ENCODE measurements at regions not wholly inside any gene's neighbourhood (a gene's known extent, or its start where the extent isn't known, plus 50 kb on each side); places are given as distances from the start of the nearest gene placed in this dataset.

DNA sequence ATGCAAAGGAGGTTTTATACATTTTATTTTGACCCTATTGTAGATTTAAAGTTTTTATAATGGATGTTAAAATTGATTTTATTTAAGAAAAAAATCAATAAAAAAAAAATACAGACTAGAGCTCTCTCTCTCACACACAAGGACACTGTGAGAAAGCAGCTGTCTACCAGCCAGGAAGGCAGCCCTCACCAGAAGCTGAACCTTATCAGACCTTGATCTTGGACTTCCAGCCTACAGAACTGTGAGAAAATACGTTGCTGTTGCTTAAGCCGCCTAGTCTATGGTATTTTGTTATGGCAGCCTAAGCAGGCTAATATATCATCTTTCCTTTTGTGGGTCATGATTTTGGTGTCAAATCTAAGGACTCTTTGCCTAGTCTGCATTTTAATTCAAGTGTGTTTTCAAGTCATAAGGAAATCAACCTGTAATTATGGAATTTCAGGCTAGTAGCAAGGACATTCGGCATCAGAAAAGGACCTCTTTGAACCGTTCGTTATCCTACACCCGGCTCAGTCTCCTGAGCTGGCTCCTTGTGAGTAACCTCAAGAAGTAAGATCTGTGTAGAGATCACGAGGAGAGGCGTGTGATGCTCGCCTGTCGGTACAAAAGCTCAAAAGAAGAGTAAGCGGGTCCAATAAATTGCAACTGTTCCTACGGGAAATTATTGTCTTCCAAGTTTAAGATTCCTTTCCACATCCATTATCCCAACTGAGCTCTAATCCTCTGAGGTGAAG is 98.2 kb downstream of the PDCL3 start:
- no peak for DNase-seq

DNA sequence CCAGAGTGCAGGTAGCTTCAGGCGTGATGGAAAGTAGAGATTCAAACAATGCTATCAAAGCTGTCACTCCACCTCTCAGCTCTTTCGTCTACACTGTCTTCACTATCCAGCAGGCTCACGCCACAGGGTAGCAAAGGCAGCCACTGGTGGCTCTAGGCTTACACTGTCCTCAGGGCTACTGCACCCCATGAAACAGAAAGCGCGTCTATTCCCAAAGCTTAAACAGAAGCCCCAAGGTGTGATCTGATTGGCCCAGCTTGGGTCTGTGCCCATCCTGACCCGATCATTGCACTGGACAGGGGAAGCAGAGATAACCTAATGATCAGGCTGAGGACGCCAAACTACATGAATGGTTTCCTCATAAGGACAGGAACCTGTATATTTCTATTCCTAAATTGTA is 100.1 kb downstream of the PDCL3 start:
- DNase-seq: no peak

- DNase-seq: no peak
Observed at GRCh38 chr2:100664021-100664755, 101.4 kb downstream of the PDCL3 start.

DNA sequence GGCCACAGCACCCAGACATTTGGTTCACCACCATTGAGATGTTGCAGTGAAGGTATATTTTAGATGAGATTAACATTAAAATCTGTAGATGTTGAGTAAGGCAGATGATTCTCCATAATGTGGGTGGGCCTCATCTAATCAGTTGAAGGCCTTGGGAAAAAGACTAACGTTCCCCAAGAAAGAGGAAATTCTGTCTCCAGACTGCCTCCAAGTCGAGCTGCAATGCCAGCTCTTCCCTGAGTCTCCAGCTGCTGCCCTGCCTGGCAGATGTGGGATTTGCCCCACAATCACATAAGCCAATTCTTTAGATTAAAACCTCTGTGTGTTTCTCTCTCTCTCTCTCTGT is 101.9 kb downstream of the PDCL3 start:
- no peak for DNase-seq

DNA sequence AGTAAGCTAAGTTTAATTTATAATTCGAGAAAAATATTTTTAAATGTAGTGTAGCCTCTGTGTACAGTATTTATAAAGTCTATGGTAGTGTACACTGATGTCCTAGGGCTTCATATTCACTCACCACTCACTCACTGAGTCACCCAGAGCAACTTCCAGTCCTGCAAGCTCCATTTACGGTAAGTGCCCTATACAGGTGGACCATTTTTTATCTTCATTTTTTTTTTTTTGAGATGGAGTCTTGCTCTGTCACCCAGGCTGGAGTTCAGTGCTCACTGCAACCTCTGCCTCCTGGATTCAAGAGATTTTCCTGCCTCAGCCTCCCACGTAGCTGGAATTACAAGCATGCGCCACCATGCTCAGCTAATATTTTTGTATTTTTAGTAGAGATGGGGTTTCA is 104.2 kb downstream of the PDCL3 start:
- no peak for DNase-seq

DNA sequence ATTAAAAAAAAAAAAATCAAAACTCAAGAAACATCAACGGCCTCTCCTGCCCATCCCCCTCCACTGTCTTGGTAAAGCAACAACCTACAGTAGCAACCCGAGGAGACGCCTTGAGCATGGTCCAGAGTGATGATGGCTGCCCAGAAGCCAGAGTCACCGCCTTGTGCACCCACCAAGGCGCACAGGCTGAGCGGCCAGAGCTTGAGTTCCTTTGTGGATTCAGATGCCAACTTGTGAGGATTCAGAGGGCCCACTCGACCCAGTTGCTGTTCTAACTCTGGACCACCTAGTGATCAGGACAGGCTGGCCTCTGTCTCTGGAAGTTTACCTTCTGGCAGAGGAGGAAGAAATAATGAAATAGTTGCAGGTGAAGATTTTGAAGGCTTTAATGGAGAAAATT is 105.0 kb downstream of the PDCL3 start:
- no peak for DNase-seq

GRCh38 chr2:100670232-100670631 is 107.4 kb downstream of the PDCL3 start:
- no peak for DNase-seq

DNA sequence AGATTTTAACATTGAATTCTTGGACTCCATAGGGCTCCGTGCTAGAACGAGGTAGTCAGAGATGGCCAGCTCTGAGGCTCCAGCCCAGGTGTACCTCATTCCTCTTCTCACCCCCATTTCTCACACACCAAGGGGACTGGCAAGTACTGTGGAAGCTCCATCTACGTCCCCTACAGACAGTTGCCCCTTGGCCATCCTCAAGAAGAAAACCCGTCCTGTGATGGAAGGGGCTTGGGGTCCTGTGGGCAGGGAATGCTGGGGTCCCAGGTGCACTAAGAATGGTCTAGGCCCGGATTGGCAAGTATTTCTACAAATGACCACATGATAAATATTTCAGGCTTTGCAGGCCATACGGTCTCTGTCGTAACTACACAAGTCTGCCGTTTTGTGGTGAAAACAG is 110.3 kb downstream of the PDCL3 start:
- DNase-seq: no peak

DNA sequence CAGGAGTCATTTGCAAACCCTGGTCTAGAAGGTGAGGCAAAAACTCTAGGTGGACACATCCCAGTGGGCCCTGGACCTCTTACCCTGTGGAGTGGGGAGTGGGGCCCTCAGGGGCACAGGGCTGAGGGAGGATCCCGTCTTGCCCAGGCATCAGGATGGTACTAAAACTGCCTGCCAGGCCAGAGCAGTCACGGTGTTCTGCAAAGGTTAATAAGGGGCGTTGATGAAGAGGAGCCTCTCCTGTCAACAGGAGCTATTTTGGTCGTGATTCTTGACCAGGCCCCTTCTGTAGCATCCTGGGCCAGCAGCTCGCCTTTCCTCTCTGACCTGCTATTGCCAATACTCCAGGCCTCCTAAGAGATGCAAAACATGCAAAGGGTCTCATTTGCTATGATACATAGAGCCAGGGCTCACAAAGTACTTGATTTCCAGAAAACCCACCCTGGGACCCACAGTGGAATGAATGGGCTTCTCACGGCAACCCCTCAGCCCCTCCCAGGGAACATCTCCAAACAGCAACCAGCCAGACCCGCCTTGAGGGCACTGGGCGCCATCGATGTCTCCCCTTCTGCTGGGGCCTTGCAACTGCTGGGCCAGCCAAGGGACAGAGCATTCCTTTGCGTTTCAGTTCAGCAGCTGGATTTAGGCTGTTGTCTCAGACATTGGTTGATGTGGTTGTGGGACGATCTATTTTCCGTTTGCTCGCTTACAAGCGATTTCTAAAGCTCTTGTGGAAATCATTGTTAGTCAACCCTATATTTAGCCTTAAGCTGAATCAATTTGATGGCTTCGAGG is 111.1 kb downstream of the PDCL3 start:
- DNase-seq: peak; percentile 20

GRCh38 chr2:100674666-100675065 is 111.9 kb downstream of the PDCL3 start:
- no peak for DNase-seq

DNA sequence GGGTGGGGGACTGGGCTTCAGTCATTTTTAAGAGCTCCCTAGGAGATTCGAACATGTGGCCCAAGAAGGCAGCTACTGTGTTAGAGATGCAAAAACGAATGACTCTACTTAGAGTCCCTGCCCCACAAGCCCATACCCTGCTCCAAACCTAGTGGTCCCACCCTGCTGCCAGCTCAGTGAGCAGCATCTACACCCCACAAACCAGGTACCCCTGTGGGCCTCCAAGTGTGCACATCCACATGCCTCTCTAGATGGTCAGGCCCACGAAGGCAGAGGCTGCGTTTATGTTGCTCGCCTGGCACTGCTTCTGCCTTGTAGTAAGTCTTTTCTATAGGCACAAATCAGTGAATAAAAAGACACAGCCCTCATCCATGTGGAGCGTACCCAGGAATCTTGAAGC is 112.6 kb downstream of the PDCL3 start:
- no peak for DNase-seq

- DNase-seq: no peak
Observed at GRCh38 chr2:100675855-100676254, 113.1 kb downstream of the PDCL3 start.

DNA sequence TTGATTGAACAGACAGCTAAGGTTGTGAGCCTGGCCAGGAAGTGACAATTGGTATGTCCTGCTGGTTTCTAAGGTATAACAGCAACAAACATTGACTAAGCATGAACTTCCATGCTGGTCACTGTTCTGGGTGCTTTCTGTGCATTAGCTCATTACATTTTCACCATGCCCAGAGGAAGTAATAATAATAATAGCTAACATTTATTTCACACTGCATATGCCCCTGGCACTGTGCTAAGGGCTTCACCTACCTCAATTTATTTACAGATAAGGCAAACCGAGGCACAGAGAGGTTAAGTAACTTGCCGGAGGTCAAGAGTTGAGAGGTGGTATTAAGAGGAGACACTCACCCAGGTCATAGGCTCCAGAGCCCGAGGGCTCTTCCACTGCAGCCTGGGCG is 113.6 kb downstream of the PDCL3 start:
- no peak for DNase-seq

GRCh38 chr2:100677611-100678185 is 114.9 kb downstream of the PDCL3 start:
- DNase-seq: no peak

- no peak for DNase-seq
Observed at GRCh38 chr2:100679211-100679610, 116.4 kb downstream of the PDCL3 start.

- no peak for DNase-seq
Observed at GRCh38 chr2:100682536-100682935, 119.7 kb downstream of the PDCL3 start.

- DNase-seq: no peak
Observed at GRCh38 chr2:100683231-100683630, 120.4 kb downstream of the PDCL3 start.

GRCh38 chr2:100691846-100692245 is 128.1 kb upstream of the NPAS2 start:
- DNase-seq: no peak

GRCh38 chr2:100692381-100692780 is 127.6 kb upstream of the NPAS2 start:
- DNase-seq: no peak

- no peak for DNase-seq
Observed at GRCh38 chr2:100692906-100693305, 127.0 kb upstream of the NPAS2 start.

DNA sequence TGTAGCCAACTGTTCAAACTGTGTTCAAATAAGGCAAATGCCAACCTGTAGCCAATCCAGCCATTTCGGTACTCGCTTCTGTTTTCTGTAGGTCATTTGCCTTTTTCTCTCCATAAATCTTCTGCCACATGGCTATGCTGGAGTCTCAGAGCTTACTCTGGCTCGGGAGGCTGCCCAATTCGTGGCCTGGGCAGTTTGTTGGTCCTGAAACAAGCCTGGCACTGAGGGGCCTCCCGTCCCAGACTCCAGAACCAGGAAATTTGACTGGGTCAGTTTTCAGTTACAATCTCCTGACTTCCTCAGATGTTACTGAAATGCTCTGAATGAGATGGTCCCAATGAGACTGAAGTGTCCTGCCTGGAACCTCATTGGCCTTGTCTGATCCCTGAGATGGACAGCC is 120.8 kb upstream of the NPAS2 start:
- DNase-seq: no peak

- DNase-seq: no peak
Observed at GRCh38 chr2:100702438-100703109, 117.4 kb upstream of the NPAS2 start.
